ENCODE measurements at regions not wholly inside any gene's neighbourhood (a gene's known extent, or its start where the extent isn't known, plus 50 kb on each side); places are given as distances from the start of the nearest gene placed in this dataset.
"Not testable (repeated sequence)": the region's sequence is repeated elsewhere in the genome, so short reads cannot be mapped to it uniquely, and the experiment has no call there.

GRCh38 chr13:71300602-71301001 is 566.4 kb downstream of the DACH1 start:
- ATAC-seq (no peak), DNase-seq (no peak)
- H3K4me3 ChIP-seq, result no peak overlapping the region
- H3K27ac ChIP-seq, result no peak overlapping the region
- H3K27me3 ChIP-seq, result no peaks in the 10 kb centered on the region
- no peaks in the 10 kb centered on the region for H3K4me1 ChIP-seq
- no peaks in the 10 kb centered on the region for H3K9me3 ChIP-seq
- no peak for TF ChIP-seq CTCF (IDR thresholded peaks at IDR 0.05)
- TF ChIP-seq POLR2A (IDR thresholded peaks at IDR 0.05), result no peak
- intact Hi-C loops (cut with DNase I), result no loop called here
- no peaks in the 10 kb centered on the region for H3K36me3 ChIP-seq (replicated peaks in 1 of 2; ENCODE audit: insufficient read depth in 1 of 2, low read depth in 2 of 2)

- peak overlapping the region in 1 of 4 donors; percentile 68 for H3K27ac ChIP-seq
- no peaks in the 10 kb centered on the region for H3K9me3 ChIP-seq
- H3K4me3 ChIP-seq, result no peak overlapping the region
- no peaks in the 10 kb centered on the region for H3K4me1 ChIP-seq
- ATAC-seq, result no peak
- 89 to 94% methylated on average over 4 of the region's 4 CpGs for WGBS, 2 donors
- no peaks in the 10 kb centered on the region for H3K36me3 ChIP-seq (replicated peaks in 1 of 2; ENCODE audit: insufficient read depth in 1 of 2, low read depth in 2 of 2)
- DNase-seq, result no peak
- intact Hi-C loops (cut with DNase I), result no loop called here
- TF ChIP-seq POLR2A (IDR thresholded peaks at IDR 0.05) (no peak), CTCF (IDR thresholded peaks at IDR 0.05) (no peak)
- no peaks in the 10 kb centered on the region for H3K27me3 ChIP-seq
Measured at GRCh38 chr13:71291842-71292146, 575.2 kb downstream of the DACH1 start.

- Histone ChIP-seq H3K4me3 (peak overlapping the region in 1 of 2 donors; percentile 48), H3K36me3 (replicated peaks in 1 of 2; ENCODE audit: insufficient read depth in 1 of 2, low read depth in 2 of 2) (no peaks in the 10 kb centered on the region), H3K4me1 (no peaks in the 10 kb centered on the region), H3K27me3 (no peaks in the 10 kb centered on the region), H3K27ac (peak overlapping the region in 3 of 4 donors; percentile 34 to 68 (median 34)), H3K9me3 (no peaks in the 10 kb centered on the region)
- intact Hi-C loops (cut with DNase I), result no loop called here
- ATAC-seq (peak; percentile 69), DNase-seq (peak; percentile 46 to 80 (median 60))
- TF ChIP-seq CTCF (IDR thresholded peaks at IDR 0.05) (no peak), POLR2A (IDR thresholded peaks at IDR 0.05) (peak in 1 of 3 donors; percentile 27)
- WGBS, 2 donors, result 35 to 52% methylated on average over 10 of the region's 10 CpGs
Measured at GRCh38 chr13:71290963-71291841, 575.8 kb downstream of the DACH1 start.

GRCh38 chr13:71289980-71290379 is 577.0 kb downstream of the DACH1 start:
- not testable (repeated sequence) for H3K4me3 ChIP-seq

GRCh38 chr13:71285700-71286099 is 581.3 kb downstream of the DACH1 start:
- Histone ChIP-seq H3K4me3 (no peak overlapping the region), H3K9me3 (no peaks in the 10 kb centered on the region), H3K36me3 (replicated peaks in 1 of 2; ENCODE audit: insufficient read depth in 1 of 2, low read depth in 2 of 2) (no peaks in the 10 kb centered on the region), H3K27ac (no peak overlapping the region), H3K27me3 (no peaks in the 10 kb centered on the region), H3K4me1 (no peaks in the 10 kb centered on the region)
- ATAC-seq, result no peak
- 91 to 96% methylated on average over 1 of the region's 1 CpG for WGBS, 2 donors
- TF ChIP-seq CTCF (IDR thresholded peaks at IDR 0.05) (peak in 3 of 7 experiments; percentile 11 to 35 (median 20)), POLR2A (IDR thresholded peaks at IDR 0.05) (no peak)
- peak in 1 of 4 donors; percentile 10 for DNase-seq
- intact Hi-C loops (cut with DNase I), result no loop called here

More at GRCh38 chr13:71289980-71290379, 577.0 kb downstream of the DACH1 start:
- H3K4me1 ChIP-seq; H3K36me3 ChIP-seq (replicated peaks in 1 of 2; ENCODE audit: insufficient read depth in 1 of 2, low read depth in 2 of 2); H3K27me3 ChIP-seq; intact Hi-C loops (cut with DNase I); H3K27ac ChIP-seq; ATAC-seq; H3K9me3 ChIP-seq; DNase-seq: not testable (repeated sequence)
- 69 to 73% methylated on average over 3 of the region's 3 CpGs for WGBS, 2 donors
